ENCODE measurements at regions not wholly inside any gene's neighbourhood (a gene's known extent, or its start where the extent isn't known, plus 50 kb on each side); places are given as distances from the start of the nearest gene placed in this dataset.

DNA sequence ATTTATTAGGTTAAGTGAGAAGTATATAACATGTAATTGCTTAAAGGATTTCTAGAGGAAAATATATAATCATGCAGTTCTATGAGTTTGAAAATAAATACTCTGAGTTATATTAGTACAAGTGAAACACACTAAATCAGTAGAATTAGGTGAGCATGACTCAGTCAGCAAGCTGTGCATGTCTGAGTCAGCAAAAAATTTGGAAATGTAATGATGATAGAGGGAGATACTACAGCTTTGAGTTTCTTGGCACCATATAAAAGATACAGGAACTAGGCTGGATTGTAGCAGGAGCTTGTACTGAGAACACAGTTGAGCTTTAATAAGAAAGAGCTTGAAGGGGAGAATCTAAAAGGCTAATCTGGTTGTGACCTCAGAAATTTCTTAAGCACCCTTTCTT lies 1224.6 kb downstream of the CDH8 start:
- Histone ChIP-seq H4K20me1 (ENCODE audit: insufficient read depth, low read length) (no peaks in the 10 kb centered on the region), H3K4me1 (ENCODE audit: insufficient read depth, low read length) (no peaks in the 10 kb centered on the region), H3K4me2 (ENCODE audit: insufficient read depth, low read length) (no peak overlapping the region), H2AFZ (ENCODE audit: low read length) (no peak overlapping the region), H3K27ac (ENCODE audit: low read depth, low read length) (no peak overlapping the region), H3K79me2 (ENCODE audit: insufficient read depth, low read length) (no peaks in the 10 kb centered on the region), H3K36me3 (ENCODE audit: insufficient read depth, low read length) (no peaks in the 10 kb centered on the region), H3K9me3 (ENCODE audit: low read depth, low read length) (peaks cover 4% of the 10 kb centered on the region), H3K27me3 (ENCODE audit: insufficient read depth, low read length) (no peaks in the 10 kb centered on the region), H3K4me3 (ENCODE audit: insufficient read depth, low read length) (no peak overlapping the region)
- TF ChIP-seq, protein P1, sequence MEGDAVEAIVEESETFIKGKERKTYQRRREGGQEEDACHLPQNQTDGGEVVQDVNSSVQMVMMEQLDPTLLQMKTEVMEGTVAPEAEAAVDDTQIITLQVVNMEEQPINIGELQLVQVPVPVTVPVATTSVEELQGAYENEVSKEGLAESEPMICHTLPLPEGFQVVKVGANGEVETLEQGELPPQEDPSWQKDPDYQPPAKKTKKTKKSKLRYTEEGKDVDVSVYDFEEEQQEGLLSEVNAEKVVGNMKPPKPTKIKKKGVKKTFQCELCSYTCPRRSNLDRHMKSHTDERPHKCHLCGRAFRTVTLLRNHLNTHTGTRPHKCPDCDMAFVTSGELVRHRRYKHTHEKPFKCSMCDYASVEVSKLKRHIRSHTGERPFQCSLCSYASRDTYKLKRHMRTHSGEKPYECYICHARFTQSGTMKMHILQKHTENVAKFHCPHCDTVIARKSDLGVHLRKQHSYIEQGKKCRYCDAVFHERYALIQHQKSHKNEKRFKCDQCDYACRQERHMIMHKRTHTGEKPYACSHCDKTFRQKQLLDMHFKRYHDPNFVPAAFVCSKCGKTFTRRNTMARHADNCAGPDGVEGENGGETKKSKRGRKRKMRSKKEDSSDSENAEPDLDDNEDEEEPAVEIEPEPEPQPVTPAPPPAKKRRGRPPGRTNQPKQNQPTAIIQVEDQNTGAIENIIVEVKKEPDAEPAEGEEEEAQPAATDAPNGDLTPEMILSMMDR (IDR thresholded peaks at IDR 0.05; ENCODE audit: extremely low read depth, low read depth, low read length), result no peak
- no peak for DNase-seq (ENCODE audit: insufficient read length, low spot score, missing footprints)

DNA sequence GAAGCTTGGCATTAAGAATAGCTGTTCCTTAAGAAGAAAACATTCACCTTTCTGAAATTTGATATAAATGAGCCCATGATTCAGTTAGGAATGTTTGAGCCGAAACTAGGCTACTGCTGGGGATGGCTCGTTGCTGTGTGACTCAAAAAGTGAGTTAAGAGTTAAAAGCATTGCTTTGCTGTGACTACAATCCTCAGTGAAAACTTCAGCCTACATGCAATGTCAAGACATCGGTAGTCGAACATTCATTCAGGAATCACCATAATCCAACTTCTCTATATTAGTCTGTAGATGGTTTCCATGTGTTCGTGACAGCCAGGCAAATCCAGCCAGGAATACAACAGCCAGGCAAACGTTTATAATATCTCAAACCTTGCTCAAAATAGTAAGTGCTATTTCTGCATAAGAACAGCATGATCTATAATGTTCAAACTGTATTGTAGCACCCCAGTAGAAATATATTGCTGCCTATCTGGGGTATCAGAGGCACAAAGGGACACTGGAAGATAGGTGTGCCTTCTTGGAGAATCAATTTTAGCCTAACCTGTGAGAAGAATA lies 1225.1 kb downstream of the CDH8 start:
- no peaks in the 10 kb centered on the region for H4K20me1 ChIP-seq (ENCODE audit: insufficient read depth, low read length)
- no peaks in the 10 kb centered on the region for H3K36me3 ChIP-seq (ENCODE audit: insufficient read depth, low read length)
- no peaks in the 10 kb centered on the region for H3K4me1 ChIP-seq (ENCODE audit: insufficient read depth, low read length)
- H2AFZ ChIP-seq (ENCODE audit: low read length), result no peak overlapping the region
- H3K79me2 ChIP-seq (ENCODE audit: insufficient read depth, low read length), result no peaks in the 10 kb centered on the region
- H3K4me3 ChIP-seq (ENCODE audit: insufficient read depth, low read length), result no peak overlapping the region
- TF ChIP-seq, protein P1 (IDR thresholded peaks at IDR 0.05; ENCODE audit: extremely low read depth, low read depth, low read length), result no peak
- no peaks in the 10 kb centered on the region for H3K27me3 ChIP-seq (ENCODE audit: insufficient read depth, low read length)
- DNase-seq (ENCODE audit: insufficient read length, low spot score, missing footprints), result no peak
- H3K4me2 ChIP-seq (ENCODE audit: insufficient read depth, low read length), result no peak overlapping the region
- peaks cover 1% of the 10 kb centered on the region for H3K9me3 ChIP-seq (ENCODE audit: low read depth, low read length)
- H3K27ac ChIP-seq (ENCODE audit: low read depth, low read length), result no peak overlapping the region

DNA sequence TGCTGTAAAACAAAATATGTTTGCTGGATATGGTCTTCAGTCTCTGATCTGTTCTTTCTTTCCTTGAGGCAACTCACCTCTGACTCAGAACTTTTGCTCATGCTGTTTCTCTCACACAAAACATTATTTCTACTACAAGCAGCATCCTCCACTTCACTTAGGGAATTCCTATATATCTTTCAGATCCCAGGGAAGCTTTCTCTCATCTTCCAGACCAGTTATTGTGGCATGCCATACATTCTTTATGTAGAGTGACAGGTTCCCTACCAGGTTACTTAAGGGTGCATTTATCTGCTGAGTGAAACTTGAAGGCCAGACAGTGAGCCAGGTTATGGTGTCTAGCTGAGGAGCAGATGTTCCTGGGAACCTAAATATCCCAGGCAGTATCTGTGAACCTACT lies 1226.0 kb downstream of the CDH8 start:
- TF ChIP-seq, protein P1 (IDR thresholded peaks at IDR 0.05; ENCODE audit: extremely low read depth, low read depth, low read length), result no peak
- no peak overlapping the region for H2AFZ ChIP-seq (ENCODE audit: low read length)
- DNase-seq (ENCODE audit: insufficient read length, low spot score, missing footprints), result no peak
- H3K9me3 ChIP-seq (ENCODE audit: low read depth, low read length), result no peaks in the 10 kb centered on the region
- H3K4me2 ChIP-seq (ENCODE audit: insufficient read depth, low read length), result no peak overlapping the region
- no peak overlapping the region for H3K27ac ChIP-seq (ENCODE audit: low read depth, low read length)
- H3K36me3 ChIP-seq (ENCODE audit: insufficient read depth, low read length), result no peaks in the 10 kb centered on the region
- no peak overlapping the region for H3K4me3 ChIP-seq (ENCODE audit: insufficient read depth, low read length)
- no peaks in the 10 kb centered on the region for H3K27me3 ChIP-seq (ENCODE audit: insufficient read depth, low read length)
- H3K4me1 ChIP-seq (ENCODE audit: insufficient read depth, low read length), result no peaks in the 10 kb centered on the region
- no peaks in the 10 kb centered on the region for H3K79me2 ChIP-seq (ENCODE audit: insufficient read depth, low read length)
- H4K20me1 ChIP-seq (ENCODE audit: insufficient read depth, low read length), result no peaks in the 10 kb centered on the region

DNA sequence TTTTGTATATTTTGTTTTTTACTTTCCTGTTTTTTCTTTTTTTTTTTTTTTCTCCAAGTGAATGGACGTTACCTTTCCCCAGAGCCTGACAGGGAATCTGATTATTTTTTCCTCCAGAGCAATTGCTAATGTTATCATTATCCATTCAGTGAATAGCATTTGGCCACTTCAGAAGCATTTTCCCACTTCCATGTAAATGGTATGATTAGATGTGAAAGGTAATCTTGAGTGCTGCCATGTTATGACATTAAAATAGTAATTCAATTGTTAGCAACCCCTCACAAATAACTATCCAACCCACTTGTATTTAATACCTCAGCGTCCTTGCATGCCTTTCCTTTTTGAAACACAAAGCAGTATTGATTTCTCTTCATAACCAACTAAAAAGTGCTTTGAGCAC lies 1243.8 kb downstream of the CDH8 start:
- no peak overlapping the region for H2AFZ ChIP-seq (ENCODE audit: low read length)
- H3K4me2 ChIP-seq (ENCODE audit: insufficient read depth, low read length), result no peak overlapping the region
- no peaks in the 10 kb centered on the region for H3K27me3 ChIP-seq (ENCODE audit: insufficient read depth, low read length)
- H3K4me3 ChIP-seq (ENCODE audit: insufficient read depth, low read length), result no peak overlapping the region
- H3K9me3 ChIP-seq (ENCODE audit: low read depth, low read length), result no peaks in the 10 kb centered on the region
- no peaks in the 10 kb centered on the region for H3K36me3 ChIP-seq (ENCODE audit: insufficient read depth, low read length)
- H3K79me2 ChIP-seq (ENCODE audit: insufficient read depth, low read length), result no peaks in the 10 kb centered on the region
- H4K20me1 ChIP-seq (ENCODE audit: insufficient read depth, low read length), result no peaks in the 10 kb centered on the region
- H3K27ac ChIP-seq (ENCODE audit: low read depth, low read length), result no peak overlapping the region
- H3K4me1 ChIP-seq (ENCODE audit: insufficient read depth, low read length), result no peaks in the 10 kb centered on the region
- DNase-seq (ENCODE audit: insufficient read length, low spot score, missing footprints), result no peak
- TF ChIP-seq, protein P1 (IDR thresholded peaks at IDR 0.05; ENCODE audit: extremely low read depth, low read depth, low read length), result no peak
